ENCODE measurements at regions not wholly inside any gene's neighbourhood (a gene's known extent, or its start where the extent isn't known, plus 50 kb on each side); places are given as distances from the start of the nearest gene placed in this dataset.

- TF ChIP-seq CTCF (conservative IDR thresholded peaks at IDR 0.05; ENCODE audit: low read depth, low read length) (no peak), RFX5 (IDR thresholded peaks at IDR 0.05; ENCODE audit: low read depth, low read length) (no peak), POLR2A (IDR thresholded peaks at IDR 0.05; ENCODE audit: low read depth, low read length) (no peak), FOS (IDR thresholded peaks at IDR 0.05; ENCODE audit: low read depth, low read length) (no peak), USF2 (IDR thresholded peaks at IDR 0.05; ENCODE audit: low read depth, low read length) (no peak), MAZ (IDR thresholded peaks at IDR 0.05; ENCODE audit: borderline replicate concordance, low read depth, low read length) (no peak), ELK1 (IDR thresholded peaks at IDR 0.05; ENCODE audit: borderline replicate concordance, low read depth, low read length) (no peak), CEBPB (IDR thresholded peaks at IDR 0.05; ENCODE audit: low read depth, low read length) (no peak), RCOR1 (IDR thresholded peaks at IDR 0.05; ENCODE audit: insufficient replicate concordance, low read length) (no peak), SMC3 (IDR thresholded peaks at IDR 0.05; ENCODE audit: low read depth, low read length) (no peak), BHLHE40 (IDR thresholded peaks at IDR 0.05; ENCODE audit: low read depth, low read length) (no peak)
These were observed 499.0 kb downstream of the ACTL7B start for GRCh38 chr9:108356806-108357205.
